Smooth muscle cell (in vitro differentiated cells): ENCODE measurements at regions not wholly inside any gene's neighbourhood (a gene's known extent, or its start where the extent isn't known, plus 50 kb on each side); places are given as distances from the start of the nearest gene placed in this dataset.

Source experiments
- DNase-seq: peaks from one replicate; lab custom pipeline; 2025; ENCODE audit not compliant: unreplicated experiment; lab: John Stamatoyannopoulos, UW
- H2AFZ ChIP-seq: fragments of 200-600 bp; sonication (generic); 2 replicates; pipeline ENCODE4 v1.6.0; 2016; ENCODE audit warnings: antibody characterized with exemption, low read depth, mild to moderate bottlenecking
- H3F3A ChIP-seq: fragments of 200-600 bp; sonication (generic); 2 replicates; pipeline ENCODE4 v1.6.0; 2017; ENCODE audit warnings: antibody characterized with exemption, low read depth
- H3K27ac ChIP-seq: fragments of 200-600 bp; sonication (generic); 2 replicates; pipeline ENCODE4 v1.5.1; 2016; ENCODE audit warnings: low read depth, mild to moderate bottlenecking
- H3K27me3 ChIP-seq: fragments of 200-600 bp; sonication (generic); 2 replicates; pipeline ENCODE4 v1.6.1; 2016; ENCODE audit warnings: low read depth, mild to moderate bottlenecking
- H3K36me3 ChIP-seq: fragments of 200-600 bp; sonication (generic); 2 replicates; pipeline ENCODE4 v1.5.1; 2016; ENCODE audit warnings: low read depth
- H3K4me1 ChIP-seq: fragments of 200-600 bp; sonication (generic); 2 replicates; pipeline ENCODE4 v1.5.1; 2016; ENCODE audit warnings: low read depth
- H3K4me2 ChIP-seq: fragments of 200-600 bp; sonication (generic); 2 replicates; pipeline ENCODE4 v1.6.0; 2016; ENCODE audit warnings: mild to moderate bottlenecking
- H3K4me3 ChIP-seq: fragments of 200-600 bp; sonication (generic); 2 replicates; pipeline ENCODE4 v1.5.1; 2016; ENCODE audit warnings: mild to moderate bottlenecking
- H3K79me2 ChIP-seq: fragments of 200-600 bp; sonication (generic); 2 replicates; pipeline ENCODE4 v1.6.0; 2016; ENCODE audit warnings: low read depth, mild to moderate bottlenecking
- H3K9ac ChIP-seq: fragments of 200-600 bp; sonication (generic); 2 replicates; pipeline ENCODE4 v1.6.0; 2016; ENCODE audit warnings: low read depth
- H3K9me3 ChIP-seq: fragments of 200-600 bp; sonication (generic); replicated peaks from 2 replicates; pipeline ENCODE4 v1.5.1; 2016; ENCODE audit warnings: low read depth
- H4K20me1 ChIP-seq: fragments of 200-600 bp; sonication (generic); 2 replicates; pipeline ENCODE4 v1.6.0; 2016; ENCODE audit warnings: low read depth
- CTCF ChIP-seq: fragments of 200-600 bp; sonication (generic); IDR thresholded peaks from 2 replicates; pipeline ENCODE4 v1.5.1; 2017; ENCODE audit warnings: borderline replicate concordance, mild to moderate bottlenecking, antibody characterized with exemption; ENCODE audit not compliant: insufficient read depth, poor library complexity, severe bottlenecking
- WGBS: methylation state at CpG from one replicate; pipeline ENCODE4 v1.1.7; 2016; ENCODE audit warnings: low lambda C conversion rate; 5-methylcytosine and 5-hydroxymethylcytosine counted together

GRCh38 chr15:46460431-46461094 is 825.7 kb downstream of the SQOR start:
- Histone ChIP-seq H3K4me3 (no peak overlapping the region), H3K4me2 (no peak overlapping the region), H3K9ac (no peak overlapping the region), H3K27ac (no peak overlapping the region), H3K79me2 (no peaks in the 10 kb centered on the region), H3K4me1 (no peaks in the 10 kb centered on the region), H3K27me3 (no peaks in the 10 kb centered on the region), H3K36me3 (no peaks in the 10 kb centered on the region), H3K9me3 (no peaks in the 10 kb centered on the region), H4K20me1 (no peaks in the 10 kb centered on the region), H2AFZ (no peak overlapping the region), H3F3A (no peaks in the 10 kb centered on the region)
- no peak for TF ChIP-seq CTCF
- no peak for DNase-seq
- 94% methylated on average over 12 of the region's 12 CpGs for WGBS

GRCh38 chr15:46461416-46461815 is 826.6 kb downstream of the SQOR start:
- H3K27me3 ChIP-seq = no peaks in the 10 kb centered on the region
- no peaks in the 10 kb centered on the region for H3K9me3 ChIP-seq
- H2AFZ ChIP-seq = no peak overlapping the region
- no peaks in the 10 kb centered on the region for H3K79me2 ChIP-seq
- TF ChIP-seq CTCF = no peak
- H3K27ac ChIP-seq = no peak overlapping the region
- no peaks in the 10 kb centered on the region for H3K4me1 ChIP-seq
- no peak overlapping the region for H3K4me3 ChIP-seq
- H3K9ac ChIP-seq = no peak overlapping the region
- WGBS = 81% methylated on average over 2 of the region's 2 CpGs
- no peaks in the 10 kb centered on the region for H3K36me3 ChIP-seq
- no peaks in the 10 kb centered on the region for H3F3A ChIP-seq
- H4K20me1 ChIP-seq = no peaks in the 10 kb centered on the region
- no peak overlapping the region for H3K4me2 ChIP-seq
- no peak for DNase-seq

GRCh38 chr15:46467041-46467440 is 832.2 kb downstream of the SQOR start:
- Histone ChIP-seq H3K9ac (no peak overlapping the region), H2AFZ (no peak overlapping the region), H3K4me3 (no peak overlapping the region), H3K36me3 (no peaks in the 10 kb centered on the region), H3K27ac (no peak overlapping the region), H3K9me3 (no peaks in the 10 kb centered on the region), H4K20me1 (no peaks in the 10 kb centered on the region), H3K79me2 (no peaks in the 10 kb centered on the region), H3K4me2 (no peak overlapping the region), H3K4me1 (no peaks in the 10 kb centered on the region), H3K27me3 (no peaks in the 10 kb centered on the region), H3F3A (no peaks in the 10 kb centered on the region)
- 90% methylated on average over 1 of the region's 1 CpG for WGBS
- no peak for TF ChIP-seq CTCF
- no peak for DNase-seq

- no peak for DNase-seq
- Histone ChIP-seq H3K27ac (no peak overlapping the region), H4K20me1 (no peaks in the 10 kb centered on the region), H3K4me2 (no peak overlapping the region), H3K36me3 (no peaks in the 10 kb centered on the region), H2AFZ (no peak overlapping the region), H3F3A (no peaks in the 10 kb centered on the region), H3K79me2 (no peaks in the 10 kb centered on the region), H3K4me1 (no peaks in the 10 kb centered on the region), H3K9me3 (no peaks in the 10 kb centered on the region), H3K4me3 (no peak overlapping the region), H3K27me3 (no peaks in the 10 kb centered on the region), H3K9ac (no peak overlapping the region)
- no peak for TF ChIP-seq CTCF
- 91% methylated on average over 1 of the region's 1 CpG for WGBS
Observed at GRCh38 chr15:46471096-46471495, 836.3 kb downstream of the SQOR start.
